ENCODE measurements at regions not wholly inside any gene's neighbourhood (a gene's known extent, or its start where the extent isn't known, plus 50 kb on each side); places are given as distances from the start of the nearest gene placed in this dataset.
"Not testable (repeated sequence)": the region's sequence is repeated elsewhere in the genome, so short reads cannot be mapped to it uniquely, and the experiment has no call there.

GRCh38 chr10:109735776-109736175 lies 187.5 kb downstream of the XPNPEP1 start:
- Histone ChIP-seq H3K36me3 (no peaks in the 10 kb centered on the region), H3K9me3 (no peaks in the 10 kb centered on the region), H3K27me3 (replicated peaks in 1 of 7) (peaks cover 0 to 7% (median 0%) of the 10 kb centered on the region in 7 donors), H3K27ac (no peak overlapping the region), H3K4me3 (no peak overlapping the region), H3K4me1 (no peaks in the 10 kb centered on the region)
- WGBS, 5 donors: 55 to 72% (median 64%) methylated on average over 4 of the region's 4 CpGs
- no peak for TF ChIP-seq POLR2A (IDR thresholded peaks at IDR 0.05)
- TF ChIP-seq POLR2AphosphoS5 (IDR thresholded peaks at IDR 0.05): no peak
- TF ChIP-seq CTCF (IDR thresholded peaks at IDR 0.05 in 8 of 11, conservative IDR thresholded peaks at IDR 0.05 in 3 of 11): no peak
- intact Hi-C loops (cut with DNase I; ENCODE audit: low total_unique reads): no loop called here
- DNase-seq: no peak

- 83 to 89% (median 86%) methylated on average over 3 of the region's 3 CpGs for WGBS, 5 donors
- Histone ChIP-seq H3K27me3 (replicated peaks in 1 of 7) (peaks cover 0 to 7% (median 0%) of the 10 kb centered on the region in 7 donors), H3K4me1 (no peaks in the 10 kb centered on the region), H3K4me3 (no peak overlapping the region), H3K36me3 (no peaks in the 10 kb centered on the region), H3K27ac (no peak overlapping the region), H3K9me3 (no peaks in the 10 kb centered on the region)
- DNase-seq: no peak
- TF ChIP-seq POLR2A (IDR thresholded peaks at IDR 0.05) (no peak), CTCF (IDR thresholded peaks at IDR 0.05 in 8 of 11, conservative IDR thresholded peaks at IDR 0.05 in 3 of 11) (no peak), POLR2AphosphoS5 (IDR thresholded peaks at IDR 0.05) (no peak)
- intact Hi-C loops (cut with DNase I; ENCODE audit: low total_unique reads): no loop called here
Observed at GRCh38 chr10:109732254-109732965, 190.9 kb downstream of the XPNPEP1 start.

- H3K27me3 ChIP-seq (replicated peaks in 1 of 7); intact Hi-C loops (cut with DNase I; ENCODE audit: low total_unique reads); H3K36me3 ChIP-seq; H3K9me3 ChIP-seq; H3K27ac ChIP-seq; H3K4me3 ChIP-seq; DNase-seq; H3K4me1 ChIP-seq: not testable (repeated sequence)
- WGBS, 5 donors: 79 to 87% (median 82%) methylated on average over 4 of the region's 4 CpGs
Observed at GRCh38 chr10:109729895-109730294, 193.4 kb downstream of the XPNPEP1 start.

GRCh38 chr10:109727436-109727835 lies 195.9 kb downstream of the XPNPEP1 start:
- no peak overlapping the region for H3K27ac ChIP-seq
- H3K4me1 ChIP-seq: no peaks in the 10 kb centered on the region
- WGBS, 5 donors: 38 to 50% (median 46%) methylated on average over 1 of the region's 1 CpG
- no peak for DNase-seq
- no peaks in the 10 kb centered on the region for H3K27me3 ChIP-seq (replicated peaks in 1 of 7)
- H3K4me3 ChIP-seq: no peak overlapping the region
- TF ChIP-seq CTCF (IDR thresholded peaks at IDR 0.05 in 8 of 11, conservative IDR thresholded peaks at IDR 0.05 in 3 of 11): no peak
- no peak for TF ChIP-seq POLR2AphosphoS5 (IDR thresholded peaks at IDR 0.05)
- TF ChIP-seq POLR2A (IDR thresholded peaks at IDR 0.05): no peak
- H3K9me3 ChIP-seq: no peaks in the 10 kb centered on the region
- no peaks in the 10 kb centered on the region for H3K36me3 ChIP-seq
- intact Hi-C loops (cut with DNase I; ENCODE audit: low total_unique reads): no loop called here

All from spleen (tissue), 11 donors.